Mesenchymal stem cell (in vitro differentiated cells and primary cell): ENCODE measurements at regions not wholly inside any gene's neighbourhood (a gene's known extent, or its start where the extent isn't known, plus 50 kb on each side); places are given as distances from the start of the nearest gene placed in this dataset.

ENCODE experiments used
- DNase-seq: peaks from one replicate; pipeline ENCODE4 v3.0.0-alpha.2; 2013
- H2AFZ ChIP-seq: one replicate; pipeline ENCODE4 v1.6.1; 2013; ENCODE audit warnings: low read depth, mild to moderate bottlenecking, control low read depth, inconsistent platforms, low read length, moderate library complexity
- H2AK5ac ChIP-seq: 2 replicates; pipeline ENCODE4 v1.6.1; 2013; ENCODE audit warnings: low read length, moderate library complexity, mild to moderate bottlenecking, inconsistent platforms; ENCODE audit not compliant: severe bottlenecking
- H2BK120ac ChIP-seq: one replicate; pipeline ENCODE4 v1.6.1; 2013; ENCODE audit warnings: low read depth, mild to moderate bottlenecking, inconsistent platforms, low read length, moderate library complexity
- H2BK12ac ChIP-seq, 2 experiments: one replicate each; pipeline ENCODE4 v1.6.1; 2013; ENCODE audit warnings: inconsistent platforms in 2 of 2, low read length in 2 of 2, mild to moderate bottlenecking in 2 of 2, moderate library complexity in 2 of 2, control low read depth in 1 of 2
- H2BK15ac ChIP-seq: one replicate; pipeline ENCODE4 v1.6.1; 2013; ENCODE audit warnings: mild to moderate bottlenecking, low read depth, inconsistent platforms; ENCODE audit not compliant: poor library complexity, severe bottlenecking
- H2BK5ac ChIP-seq: 2 replicates; pipeline ENCODE4 v1.6.1; 2013; ENCODE audit warnings: low read depth, mild to moderate bottlenecking, low read length, control low read depth, inconsistent platforms; ENCODE audit not compliant: poor library complexity, severe bottlenecking
- H3K14ac ChIP-seq, 2 experiments: one replicate each; pipeline ENCODE4 v1.6.1; 2013; ENCODE audit warnings: inconsistent platforms in 2 of 2, low read length in 2 of 2, control low read depth in 1 of 2, mild to moderate bottlenecking in 1 of 2, moderate library complexity in 1 of 2
- H3K18ac ChIP-seq, 2 experiments: one replicate each; pipeline ENCODE4 v1.6.1; 2013; ENCODE audit warnings: inconsistent platforms in 2 of 2, low read length in 2 of 2, control low read depth in 1 of 2, low read depth in 1 of 2, mild to moderate bottlenecking in 1 of 2
- H3K23ac ChIP-seq, 2 experiments: one replicate each; pipeline ENCODE4 v1.6.1; 2013; ENCODE audit warnings: inconsistent platforms in 2 of 2, low read length in 2 of 2, mild to moderate bottlenecking in 2 of 2, moderate library complexity in 2 of 2, control low read depth in 1 of 2
- H3K27ac ChIP-seq: 2 replicates; pipeline ENCODE4 v1.5.1; 2013; ENCODE audit warnings: mild to moderate bottlenecking, moderate library complexity, low read length, control low read depth, inconsistent platforms; ENCODE audit not compliant: poor library complexity, severe bottlenecking
- H3K27me3 ChIP-seq, 2 experiments: 2 replicates each; pipeline versions ENCODE4 v1.6.1 to v1.7.0; 2013; ENCODE audit warnings: low read length in 2 of 2, mild to moderate bottlenecking in 2 of 2, moderate library complexity in 2 of 2, control low read depth in 1 of 2, inconsistent platforms in 1 of 2; ENCODE audit not compliant: control insufficient read depth in 1 of 2, insufficient read depth in 1 of 2
- H3K36me3 ChIP-seq, 2 experiments: 2 replicates each; pipeline versions ENCODE4 v1.6.1 to v1.7.0; 2013; ENCODE audit warnings: low read length in 2 of 2, control low read depth in 1 of 2, inconsistent platforms in 1 of 2, low read depth in 1 of 2, mild to moderate bottlenecking in 1 of 2; ENCODE audit not compliant: insufficient read depth in 2 of 2, control insufficient read depth in 1 of 2
- H3K4ac ChIP-seq, 2 experiments: one replicate each; pipeline ENCODE4 v1.6.1; 2013; ENCODE audit warnings: inconsistent platforms in 2 of 2, low read length in 2 of 2, mild to moderate bottlenecking in 2 of 2, moderate library complexity in 2 of 2, control low read depth in 1 of 2, low read depth in 1 of 2
- H3K4me1 ChIP-seq: 2 replicates; pipeline ENCODE4 v1.6.1; 2013; ENCODE audit warnings: low read depth, low read length, control low read depth; ENCODE audit not compliant: control insufficient read depth, insufficient read depth
- H3K4me2 ChIP-seq: 2 replicates; pipeline ENCODE4 v1.6.1; 2013; ENCODE audit warnings: low read length, mild to moderate bottlenecking, inconsistent platforms; ENCODE audit not compliant: poor library complexity, severe bottlenecking
- H3K4me3 ChIP-seq, 2 experiments: 2 replicates each; pipeline versions ENCODE4 v1.5.1 to v1.7.0; 2013; ENCODE audit warnings: low read length in 2 of 2, mild to moderate bottlenecking in 2 of 2, control low read depth in 1 of 2, low read depth in 1 of 2; ENCODE audit not compliant: insufficient read depth in 1 of 2
- H3K79me1 ChIP-seq: replicated peaks from 2 replicates; pipeline ENCODE4 v1.6.1; 2013; ENCODE audit warnings: mild to moderate bottlenecking, control low read depth, low read length, inconsistent platforms; ENCODE audit not compliant: poor library complexity, severe bottlenecking
- H3K9ac ChIP-seq: 2 replicates; pipeline ENCODE4 v1.7.0; 2013; ENCODE audit warnings: mild to moderate bottlenecking, low read length, moderate library complexity
- H3K9me3 ChIP-seq: 2 replicates; pipeline ENCODE4 v1.7.0; 2013; ENCODE audit warnings: mild to moderate bottlenecking, low read length; ENCODE audit not compliant: control insufficient read depth
- H4K8ac ChIP-seq: one replicate; pipeline ENCODE4 v1.6.1; 2013; ENCODE audit warnings: inconsistent platforms, mild to moderate bottlenecking, low read length, moderate library complexity
- H4K91ac ChIP-seq: one replicate; pipeline ENCODE4 v1.6.1; 2013; ENCODE audit warnings: mild to moderate bottlenecking, low read length, inconsistent platforms
- WGBS: methylation state at CpG from one replicate; pipeline ENCODE4 v1.1.7; 2013; ENCODE audit warnings: mixed read lengths; 5-methylcytosine and 5-hydroxymethylcytosine counted together

DNA sequence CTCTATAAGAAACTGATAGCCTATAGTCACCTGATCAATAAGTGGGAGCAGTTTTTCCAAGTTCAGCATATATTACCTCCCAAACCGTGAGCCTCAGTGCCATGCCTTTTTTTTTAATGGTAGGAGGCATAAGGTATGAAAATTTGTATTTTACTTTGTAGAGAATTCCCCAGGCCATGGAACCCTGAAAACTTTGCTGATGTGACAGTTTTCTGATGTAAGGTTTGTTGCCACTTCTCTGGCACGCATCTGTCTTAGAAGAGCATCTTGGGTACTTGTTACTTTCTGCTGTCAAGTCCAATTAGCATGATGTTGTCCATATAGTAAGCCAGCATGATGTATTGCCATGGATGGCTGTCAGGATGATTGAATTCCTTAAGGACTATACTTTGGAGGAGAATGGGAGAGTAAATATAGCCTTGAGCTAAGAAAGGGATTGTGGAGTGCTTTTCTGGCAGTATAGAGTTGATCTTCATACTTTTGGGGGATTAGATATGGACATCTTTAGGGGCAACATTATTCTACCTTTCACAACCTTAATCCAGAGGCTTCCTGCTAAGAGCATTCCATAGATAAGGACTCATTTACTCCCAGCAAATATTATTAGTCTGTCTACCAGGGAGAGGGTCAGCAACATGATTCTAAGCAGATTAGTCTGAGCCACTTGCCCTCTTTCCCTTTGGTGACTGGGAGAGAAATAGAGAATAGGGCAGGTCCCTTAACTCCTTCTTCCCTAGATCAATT is 389.6 kb downstream of the YTHDC2 start:
- Histone ChIP-seq H2BK15ac (no peak overlapping the region), H3K4me1 (no peaks in the 10 kb centered on the region), H3K23ac (no peak overlapping the region), H3K27me3 (no peaks in the 10 kb centered on the region), H2BK120ac (no peak overlapping the region), H3K14ac (no peak overlapping the region), H3K9me3 (no peaks in the 10 kb centered on the region), H2BK12ac (no peak overlapping the region), H4K91ac (no peak overlapping the region), H3K9ac (no peak overlapping the region), H3K4me2 (no peak overlapping the region), H3K27ac (no peak overlapping the region), H3K18ac (no peak overlapping the region), H3K79me1 (no peaks in the 10 kb centered on the region), H2BK5ac (no peak overlapping the region), H3K4me3 (no peak overlapping the region), H2AK5ac (no peak overlapping the region), H4K8ac (no peak overlapping the region), H2AFZ (no peak overlapping the region), H3K36me3 (no peaks in the 10 kb centered on the region), H3K4ac (no peak overlapping the region)
- no peak for DNase-seq
- WGBS: 41% methylated on average over 2 of the region's 2 CpGs

DNA sequence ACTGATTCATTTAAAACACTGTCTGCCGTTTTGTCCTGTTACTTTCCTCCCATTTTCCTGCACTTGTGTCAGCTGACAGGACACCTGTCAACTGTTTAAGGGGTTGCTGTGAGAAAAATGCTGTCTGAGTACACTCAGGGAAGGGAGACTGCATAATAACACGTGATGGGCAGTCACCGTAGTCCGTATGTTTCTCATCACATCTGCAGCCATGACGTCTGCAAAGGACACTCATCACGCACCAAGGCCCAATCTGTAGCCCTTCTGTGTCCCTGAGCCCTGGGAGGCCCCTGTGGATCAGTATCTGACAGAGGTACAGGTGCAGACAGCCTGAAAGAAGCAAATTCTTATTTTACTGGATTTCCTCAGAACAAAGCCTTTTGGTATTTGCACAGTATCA is 396.3 kb downstream of the YTHDC2 start:
- no peak overlapping the region for H2AFZ ChIP-seq
- H3K4ac ChIP-seq: no peak overlapping the region
- H4K91ac ChIP-seq: no peak overlapping the region
- H3K79me1 ChIP-seq: no peaks in the 10 kb centered on the region
- H3K27me3 ChIP-seq: no peaks in the 10 kb centered on the region
- no peak overlapping the region for H2BK15ac ChIP-seq
- H3K4me2 ChIP-seq: no peak overlapping the region
- no peak overlapping the region for H3K9ac ChIP-seq
- no peak overlapping the region for H2BK5ac ChIP-seq
- H3K27ac ChIP-seq: no peak overlapping the region
- no peak overlapping the region for H4K8ac ChIP-seq
- H3K23ac ChIP-seq: no peak overlapping the region
- H3K4me1 ChIP-seq: no peaks in the 10 kb centered on the region
- no peak overlapping the region for H3K18ac ChIP-seq
- no peak overlapping the region for H2BK120ac ChIP-seq
- H3K9me3 ChIP-seq: no peaks in the 10 kb centered on the region
- no peaks in the 10 kb centered on the region for H3K36me3 ChIP-seq
- H2BK12ac ChIP-seq: no peak overlapping the region
- no peak overlapping the region for H3K4me3 ChIP-seq
- no peak overlapping the region for H3K14ac ChIP-seq
- DNase-seq: no peak
- WGBS: 75% methylated on average over 6 of the region's 6 CpGs
- H2AK5ac ChIP-seq: no peak overlapping the region

DNA sequence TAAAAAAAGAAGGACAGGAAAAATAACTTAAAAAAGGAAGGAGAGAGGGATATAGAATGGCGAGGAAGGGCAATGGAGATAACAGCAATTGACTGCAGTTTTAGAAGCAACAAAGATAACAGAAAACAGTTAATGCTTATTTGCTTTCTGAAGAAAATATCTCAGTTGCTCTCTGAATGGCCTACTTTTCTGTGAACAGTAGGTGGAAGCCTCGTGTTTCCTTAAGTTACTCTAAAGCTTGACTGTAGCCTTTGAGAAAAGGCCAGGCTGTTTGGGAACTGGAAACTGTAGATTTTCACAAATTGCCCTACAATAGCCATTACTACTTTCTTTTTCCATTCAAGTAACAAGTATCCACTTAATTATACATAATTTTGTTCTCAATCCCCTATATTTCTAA is 404.5 kb downstream of the YTHDC2 start:
- no peak overlapping the region for H2BK15ac ChIP-seq
- H3K9me3 ChIP-seq: no peaks in the 10 kb centered on the region
- H2BK5ac ChIP-seq: no peak overlapping the region
- no peak overlapping the region for H3K18ac ChIP-seq
- H3K27me3 ChIP-seq: no peaks in the 10 kb centered on the region
- H3K4me1 ChIP-seq: no peaks in the 10 kb centered on the region
- H3K4me2 ChIP-seq: no peak overlapping the region
- no peak for DNase-seq
- WGBS: 37% methylated on average over 2 of the region's 2 CpGs
- no peak overlapping the region for H2AFZ ChIP-seq
- H4K8ac ChIP-seq: no peak overlapping the region
- H2BK12ac ChIP-seq: no peak overlapping the region
- no peak overlapping the region for H3K4me3 ChIP-seq
- no peak overlapping the region for H3K14ac ChIP-seq
- no peaks in the 10 kb centered on the region for H3K79me1 ChIP-seq
- H4K91ac ChIP-seq: no peak overlapping the region
- H3K4ac ChIP-seq: no peak overlapping the region
- no peaks in the 10 kb centered on the region for H3K36me3 ChIP-seq
- H2BK120ac ChIP-seq: no peak overlapping the region
- H3K9ac ChIP-seq: no peak overlapping the region
- no peak overlapping the region for H3K27ac ChIP-seq
- H2AK5ac ChIP-seq: no peak overlapping the region
- no peak overlapping the region for H3K23ac ChIP-seq

DNA sequence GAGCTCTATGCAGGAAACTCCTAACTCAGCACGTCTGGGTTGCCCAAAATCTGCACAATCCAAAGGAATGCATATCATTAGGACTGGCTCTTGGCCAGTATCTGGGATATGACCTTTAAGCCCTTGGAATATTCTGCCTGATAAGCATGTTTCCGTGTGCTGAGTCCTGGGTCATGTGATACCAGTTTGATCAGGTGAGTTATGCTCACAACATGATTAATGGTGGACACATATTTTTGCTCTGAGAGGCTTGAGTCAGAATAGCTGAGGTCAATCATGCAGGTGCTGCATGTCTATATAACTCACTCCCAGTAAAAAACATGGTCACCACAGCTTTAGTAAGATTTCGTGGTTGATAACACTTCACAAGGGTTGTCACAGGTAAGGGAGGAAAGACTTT is 408.8 kb downstream of the YTHDC2 start:
- Histone ChIP-seq H2BK5ac (no peak overlapping the region), H3K27ac (no peak overlapping the region), H3K14ac (no peak overlapping the region), H2BK15ac (no peak overlapping the region), H2BK12ac (no peak overlapping the region), H3K36me3 (no peaks in the 10 kb centered on the region), H3K4ac (no peak overlapping the region), H2AK5ac (no peak overlapping the region), H3K9me3 (no peaks in the 10 kb centered on the region), H3K4me2 (no peak overlapping the region), H2AFZ (no peak overlapping the region), H3K23ac (no peak overlapping the region), H3K18ac (no peak overlapping the region), H3K9ac (no peak overlapping the region), H4K8ac (no peak overlapping the region), H3K4me1 (no peaks in the 10 kb centered on the region), H2BK120ac (no peak overlapping the region), H3K79me1 (no peaks in the 10 kb centered on the region), H4K91ac (no peak overlapping the region), H3K4me3 (no peak overlapping the region), H3K27me3 (no peaks in the 10 kb centered on the region)
- no peak for DNase-seq
- WGBS: 75% methylated on average over 2 of the region's 3 CpGs
